Activated T-cell treated with anti-CD3 and anti-CD28 coated beads for 1 hour (primary cell): ENCODE measurements at regions not wholly inside any gene's neighbourhood (a gene's known extent, or its start where the extent isn't known, plus 50 kb on each side); places are given as distances from the start of the nearest gene placed in this dataset.
"Not testable (repeated sequence)": the region's sequence is repeated elsewhere in the genome, so short reads cannot be mapped to it uniquely, and the experiment has no call there.

Experiments
- DNase-seq: peaks from one replicate; pipeline ENCODE4 v3.0.0-alpha.2; 2020; ENCODE audit warnings: low read depth

DNA sequence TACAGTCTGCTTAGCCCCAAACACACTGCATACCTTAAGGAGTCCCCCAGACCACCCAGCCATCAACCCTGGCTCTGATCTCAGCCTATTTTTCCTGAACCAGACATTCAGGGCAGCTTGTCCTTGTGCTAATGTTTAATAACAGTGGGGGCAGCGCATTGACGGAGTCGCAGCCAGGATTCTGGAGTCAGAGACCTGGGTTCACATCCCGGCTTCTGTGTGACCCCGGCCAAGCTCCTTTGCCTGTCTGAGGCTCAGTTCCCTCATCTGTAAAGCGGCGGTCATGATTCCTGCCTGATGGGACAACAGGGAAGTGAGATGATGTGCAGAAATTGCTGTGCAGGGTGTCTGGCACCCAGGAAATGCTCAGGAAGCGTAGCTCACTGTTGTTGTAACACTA, 63.1 kb downstream of the MATN1 start:
- DNase-seq: no peak

DNA sequence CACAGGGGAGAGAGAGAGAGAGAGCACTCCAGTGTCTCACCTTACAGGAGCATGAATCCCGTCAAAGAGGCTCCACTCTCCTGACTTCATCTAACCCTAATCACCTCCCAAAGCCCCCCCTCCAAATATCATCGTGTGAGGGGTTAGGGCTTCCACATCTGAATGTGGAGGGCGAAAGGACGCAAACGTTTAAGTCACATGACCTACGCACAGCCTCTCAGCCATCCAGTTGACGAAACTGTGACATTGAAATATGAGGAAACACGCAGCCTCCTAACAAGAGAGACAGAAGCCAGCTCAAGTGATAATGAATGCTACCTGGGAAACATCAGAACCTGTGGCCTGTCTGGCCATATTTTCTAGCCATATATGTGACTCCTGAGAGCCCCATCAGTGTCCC, 63.7 kb downstream of the MATN1 start:
- DNase-seq: no peak

- not testable (repeated sequence) for DNase-seq
Observed at GRCh38 chr1:30658375-30658774, 65.0 kb downstream of the MATN1 start.

DNA sequence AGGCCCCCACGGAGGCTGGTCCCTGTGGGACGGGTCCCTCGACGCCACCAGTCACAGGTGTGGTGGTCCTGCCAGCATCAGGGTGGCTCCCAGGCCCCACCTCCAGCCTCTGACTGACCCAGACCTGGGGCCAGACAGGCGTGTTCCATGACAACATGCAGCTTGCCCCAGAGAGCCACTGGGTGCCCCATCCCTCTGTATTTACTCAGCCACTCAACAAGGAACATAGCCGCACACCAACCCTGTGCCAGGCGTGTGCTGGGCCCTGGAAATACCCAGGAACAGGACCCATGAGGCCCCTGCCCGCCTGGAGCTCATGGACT, 65.4 kb downstream of the MATN1 start:
- no peak for DNase-seq

GRCh38 chr1:30657131-30658013, 66.0 kb downstream of the MATN1 start:
- DNase-seq: no peak

DNA sequence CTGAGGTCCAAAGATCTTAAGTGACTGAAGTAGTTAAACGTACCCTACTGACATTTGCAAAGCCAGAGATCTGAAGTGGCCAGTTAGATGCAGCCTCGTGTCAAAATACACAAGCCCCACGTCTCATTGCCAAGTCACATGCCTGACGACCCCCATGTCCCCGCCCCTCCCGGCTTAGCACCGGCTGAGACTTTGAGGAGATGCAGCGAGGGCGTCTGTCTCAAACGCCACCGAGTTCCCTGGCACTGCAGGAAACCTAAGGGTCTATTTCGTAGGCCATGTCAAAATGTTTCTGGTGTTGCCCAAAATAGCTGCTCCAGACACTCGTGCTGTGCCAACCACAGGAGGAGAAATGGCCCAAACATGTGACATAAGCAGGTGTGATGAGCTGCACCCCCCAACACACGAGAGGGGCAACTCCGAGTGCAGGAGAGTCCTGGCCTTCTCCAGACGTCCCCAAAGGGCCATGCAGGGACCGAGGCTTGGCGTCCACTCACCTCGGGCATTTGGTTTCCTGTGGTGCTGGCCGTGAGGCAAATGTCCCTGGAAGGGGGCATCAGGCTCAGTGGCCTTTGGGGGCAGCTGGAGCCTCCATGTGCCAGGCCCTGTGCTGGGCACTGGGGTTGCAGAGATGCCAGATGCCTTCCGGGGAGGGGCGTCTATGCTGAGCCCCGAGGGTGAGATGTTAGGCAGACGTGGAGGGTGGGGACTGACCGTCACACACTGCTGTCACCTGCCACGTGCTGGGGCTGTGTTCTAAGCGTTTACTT, 67.0 kb downstream of the MATN1 start:
- no peak for DNase-seq

DNA sequence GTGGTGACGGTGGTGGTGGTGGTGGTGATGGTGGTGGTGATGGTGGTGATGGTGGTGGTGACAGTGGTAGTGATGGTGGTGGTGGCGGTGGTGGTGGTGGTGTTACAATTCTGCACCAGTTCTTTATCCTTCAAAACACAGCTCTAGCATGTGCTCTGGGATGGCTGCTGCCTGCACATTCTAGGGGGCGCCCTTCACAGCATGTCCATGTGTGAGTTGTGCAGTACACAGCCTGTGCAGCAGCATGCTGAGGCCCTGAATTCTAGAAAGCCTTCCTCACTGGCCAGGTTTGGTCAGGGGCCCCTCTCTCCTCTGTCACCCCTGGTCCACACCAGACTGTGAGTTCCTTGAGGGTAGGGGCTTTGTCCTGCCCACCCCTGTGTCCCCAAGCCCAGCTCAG, 67.7 kb downstream of the MATN1 start:
- no peak for DNase-seq

GRCh38 chr1:30654188-30654587, 69.2 kb downstream of the MATN1 start:
- DNase-seq: no peak

DNA sequence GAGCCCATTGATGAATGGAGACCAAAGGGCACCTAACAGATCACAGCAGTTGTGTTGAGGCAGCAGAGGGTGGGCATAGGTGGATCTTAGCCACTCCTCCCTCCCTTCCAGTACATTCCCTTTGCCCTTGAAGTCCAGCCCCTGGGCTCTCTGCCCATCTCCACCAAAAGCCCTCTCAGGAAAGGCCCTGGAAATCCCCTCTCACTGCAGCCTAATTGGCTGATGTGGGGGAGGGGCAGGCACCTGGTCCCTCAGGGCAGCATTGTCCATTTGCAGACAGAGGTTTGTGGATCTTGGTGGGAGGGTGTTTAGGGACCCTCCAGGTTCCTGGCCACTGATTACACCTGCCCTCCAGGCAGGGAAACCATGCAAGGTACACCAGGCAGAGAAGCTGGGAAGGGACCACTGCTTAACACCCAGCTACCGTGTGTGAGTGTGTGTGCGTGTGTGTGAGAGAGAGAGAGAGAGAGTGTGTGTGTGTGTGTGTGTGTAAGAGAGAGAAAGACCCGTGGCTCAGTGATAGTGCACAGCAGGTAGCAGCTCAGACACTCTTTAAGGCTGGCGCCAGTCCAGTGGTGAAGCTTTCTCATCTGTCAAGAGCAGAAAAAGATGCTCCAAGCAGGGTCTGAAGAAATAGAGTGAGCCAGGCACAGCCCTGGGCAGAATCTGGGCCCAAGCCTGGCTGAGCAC, 71.1 kb downstream of the MATN1 start:
- DNase-seq: no peak

DNA sequence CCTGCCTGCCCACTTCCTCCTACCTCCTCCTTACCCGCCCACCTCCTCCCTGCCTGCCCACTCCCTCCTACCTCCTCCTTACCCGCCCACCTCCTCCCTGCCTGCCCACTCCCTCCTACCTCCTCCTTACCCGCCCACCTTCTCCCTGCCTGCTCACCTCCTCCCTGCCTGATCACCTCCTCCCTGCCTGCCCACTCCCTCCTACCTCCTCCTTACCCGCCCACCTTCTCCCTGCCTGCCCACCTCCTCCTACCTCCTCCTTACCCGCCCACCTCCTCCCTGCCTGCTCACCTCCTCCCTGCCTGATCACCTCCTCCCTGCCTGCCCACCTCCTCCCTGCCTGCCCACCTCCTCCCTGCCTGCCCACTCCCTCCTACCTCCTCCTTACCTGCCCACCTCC, 72.0 kb downstream of the MATN1 start:
- not testable (repeated sequence) for DNase-seq

DNA sequence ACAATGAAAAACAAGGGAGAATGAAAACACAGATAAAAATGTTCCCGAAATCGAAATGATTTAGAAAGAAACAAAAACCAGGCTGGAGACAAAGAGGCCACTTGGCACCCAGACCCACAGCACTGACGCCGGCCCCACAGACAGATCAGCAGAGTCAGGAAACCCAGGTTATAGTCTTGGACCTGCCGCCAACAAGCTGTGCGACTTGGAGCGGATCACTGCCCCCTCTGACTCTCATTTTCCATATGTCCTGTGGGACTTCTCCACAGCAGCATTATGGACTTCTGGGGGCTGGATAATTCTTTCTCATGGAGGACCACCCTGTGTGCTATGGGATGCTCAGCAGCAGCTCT, 72.4 kb downstream of the MATN1 start:
- DNase-seq: no peak

DNA sequence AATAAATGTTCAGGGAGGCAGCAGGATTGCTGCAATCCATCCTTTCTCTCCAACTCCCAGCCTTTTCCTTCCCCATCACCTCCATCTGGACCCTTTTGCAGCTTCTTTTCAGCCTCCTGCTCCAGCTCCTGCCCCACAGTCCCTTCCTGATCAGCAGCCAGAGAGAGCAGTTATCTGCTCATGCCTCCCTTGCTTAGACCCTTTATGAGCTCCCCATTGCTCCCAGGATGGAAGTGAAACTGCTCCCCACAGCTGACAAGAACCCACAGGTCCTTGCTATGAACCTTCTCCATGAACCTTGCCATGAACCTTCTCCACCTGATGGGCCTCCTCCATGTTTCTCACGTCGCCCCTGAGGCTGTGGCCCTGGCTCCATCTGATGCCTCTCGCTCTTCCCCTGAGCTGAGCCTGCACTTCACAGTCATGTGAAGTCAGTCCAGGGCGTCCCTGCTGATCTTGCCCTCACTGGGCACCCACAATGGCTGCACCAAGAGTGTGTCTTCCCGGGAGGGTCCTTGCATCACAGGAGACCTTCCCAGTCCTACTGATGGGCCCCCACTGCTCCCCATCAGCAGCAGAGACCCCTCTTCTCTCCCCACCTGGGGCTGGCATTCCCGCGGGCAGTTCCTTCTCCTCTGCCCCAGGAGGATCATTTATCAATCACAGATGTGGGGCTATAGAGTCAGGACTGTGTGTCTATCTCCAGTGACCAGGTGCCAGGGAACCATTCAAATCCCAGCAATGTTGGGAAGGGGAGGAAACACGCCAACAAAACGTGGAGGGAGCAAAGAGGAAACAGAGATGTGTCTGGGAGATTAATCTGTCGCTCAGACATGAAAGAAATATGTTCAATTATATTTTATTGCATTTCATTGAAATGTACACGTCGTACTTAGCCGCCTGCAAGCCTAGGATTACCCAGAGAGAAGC, 73.1 kb downstream of the MATN1 start:
- no peak for DNase-seq

- no peak for DNase-seq
Observed at GRCh38 chr1:30649321-30649991, 73.9 kb downstream of the MATN1 start.

DNA sequence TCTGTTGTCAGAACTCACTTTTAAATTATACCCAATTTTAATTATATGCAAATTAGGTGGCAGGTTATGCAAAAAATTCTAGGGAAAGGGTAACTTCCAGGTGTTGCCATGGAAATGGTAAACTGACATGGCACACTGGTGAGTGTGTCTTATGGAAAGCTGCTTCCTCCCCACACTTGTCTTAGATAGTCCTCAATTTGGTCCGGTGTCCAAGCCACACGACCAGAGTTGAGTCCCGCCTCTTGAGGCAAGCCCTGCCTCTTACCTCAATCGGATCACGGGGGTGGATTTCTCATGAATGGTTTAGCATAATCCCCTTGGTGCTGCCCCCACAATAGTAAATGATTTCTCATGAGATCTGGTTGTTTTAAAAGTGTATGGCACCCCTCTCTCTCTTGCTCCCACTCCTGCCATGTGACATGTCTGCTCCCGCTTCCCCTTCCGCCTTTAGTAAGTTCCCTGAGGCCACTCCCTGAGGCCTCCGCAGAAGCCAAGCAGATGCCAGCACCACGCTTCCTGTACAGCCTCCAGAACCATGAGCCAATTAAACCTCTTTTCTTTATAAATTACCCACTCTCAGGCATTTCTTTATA, 74.9 kb downstream of the MATN1 start:
- DNase-seq: no peak

- no peak for DNase-seq
Observed at GRCh38 chr1:30645807-30646206, 77.6 kb downstream of the MATN1 start.

- DNase-seq: no peak
Observed at GRCh38 chr1:30642391-30643120, 80.8 kb downstream of the MATN1 start.

DNA sequence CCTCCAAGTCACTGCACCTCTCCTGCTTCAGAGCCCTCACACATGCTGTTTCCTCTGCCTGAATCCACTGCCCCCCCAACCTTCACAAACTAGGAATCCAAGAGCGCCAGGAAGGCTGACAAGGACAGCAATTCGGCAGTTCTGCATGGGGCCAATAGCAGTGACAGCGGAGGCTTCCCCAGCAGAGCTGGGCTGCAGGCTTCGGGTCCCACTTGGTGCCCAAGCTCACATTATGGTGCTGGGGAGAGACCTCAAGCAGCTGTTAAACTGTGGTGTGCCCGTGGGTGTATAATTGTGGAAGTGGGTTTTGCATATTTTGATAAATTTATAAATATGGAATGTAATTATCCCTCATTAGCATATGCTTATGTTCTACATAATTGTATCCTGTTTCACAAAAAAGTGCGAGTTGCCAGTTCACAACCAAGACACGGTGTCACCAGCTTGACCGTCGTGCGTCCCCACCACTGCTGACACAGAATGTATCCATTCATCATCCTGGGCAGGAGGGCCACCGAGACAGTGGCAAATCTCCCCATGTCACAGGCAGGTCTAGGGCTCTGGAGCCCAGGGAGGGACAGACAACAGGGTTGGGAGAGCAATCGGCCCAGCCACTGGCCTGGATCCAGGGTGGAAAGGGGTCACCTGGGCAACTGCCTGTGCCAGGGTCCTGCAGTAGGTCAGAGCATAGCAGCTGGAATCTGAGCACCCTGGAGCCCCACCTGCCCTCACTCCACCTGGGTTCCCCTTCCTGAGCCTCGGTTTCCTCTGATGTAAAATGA, 81.6 kb downstream of the MATN1 start:
- DNase-seq: no peak

GRCh38 chr1:30639881-30640452, 83.4 kb downstream of the MATN1 start:
- DNase-seq: no peak

DNA sequence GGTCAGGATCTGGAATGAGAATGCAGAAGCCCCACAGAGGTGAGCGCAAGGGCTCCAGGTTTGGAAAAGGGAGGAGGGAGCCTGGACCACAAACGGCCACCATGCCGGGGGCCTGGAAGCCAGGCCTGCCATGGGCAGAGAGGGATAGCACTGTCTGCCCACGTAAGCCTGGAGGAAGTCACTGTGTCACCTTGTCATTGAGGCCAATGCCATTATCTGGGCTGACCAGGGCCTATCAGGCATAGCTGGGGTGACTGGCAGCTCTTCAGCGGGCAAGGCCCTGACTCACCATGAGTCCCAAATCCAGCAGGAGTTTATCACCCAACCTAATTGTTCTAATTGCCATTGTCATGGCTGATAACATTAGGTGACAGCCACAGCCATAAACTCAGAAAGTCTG, 84.6 kb downstream of the MATN1 start:
- DNase-seq: no peak
